IMR-90 (cell line): ENCODE measurements at regions not wholly inside any gene's neighbourhood (a gene's known extent, or its start where the extent isn't known, plus 50 kb on each side); places are given as distances from the start of the nearest gene placed in this dataset.

Experiments
- ATAC-seq: fragments of 200-7000 bp; cut with Tn5 transposase; 2 replicates; pipeline ENCODE4 v1.9.1; 2020; ENCODE audit warnings: low read depth, mild to moderate bottlenecking, moderate library complexity
- BruUV-seq: library from RNA; stranded (reverse); fragments of 400-500 nt; replicated peaks from 2 replicates; lab custom pipeline; 2021; lab: Mats Ljungman, UMichigan
- CTCF ChIA-PET: fragments of 300-600 bp; formaldehyde crosslinking; extraction: SDS; loops from one replicate; lab custom pipeline; 2021; ENCODE audit warnings: antibody characterized with exemption; lab: Yijun Ruan, JAX
- POLR2A ChIA-PET: fragments of 300-600 bp; sonication (Branson Sonifier 250); formaldehyde crosslinking; loops from one replicate; lab custom pipeline; 2022; ENCODE audit warnings: antibody characterized with exemption; ENCODE audit not compliant: unreplicated experiment; lab: Charles Lee
- DNase-seq: peaks from one replicate; pipeline ENCODE4 v3.0.0; 2013
- H2AFZ ChIP-seq: replicated peaks from 2 replicates; pipeline ENCODE3; 2013; ENCODE audit warnings: low read length, mild to moderate bottlenecking; ENCODE audit not compliant: poor library complexity
- H2AK5ac ChIP-seq: 2 replicates; pipeline ENCODE4 v1.6.1; 2013; ENCODE audit warnings: low read depth, low read length, inconsistent platforms
- H2AK9ac ChIP-seq: replicated peaks from 2 replicates; pipeline ENCODE3; 2013; ENCODE audit warnings: mild to moderate bottlenecking, low read depth, low read length, moderate library complexity; ENCODE audit not compliant: poor library complexity
- H2BK120ac ChIP-seq: 2 replicates; pipeline ENCODE4 v1.6.1; 2013; ENCODE audit warnings: low read depth, low read length, inconsistent platforms
- H2BK15ac ChIP-seq: 3 replicates; pipeline ENCODE4 v1.6.1; 2013; ENCODE audit warnings: low read depth, low read length, inconsistent platforms
- H2BK20ac ChIP-seq: 2 replicates; pipeline ENCODE4 v1.6.1; 2013; ENCODE audit warnings: low read depth, mild to moderate bottlenecking, inconsistent platforms, low read length, moderate library complexity
- H2BK5ac ChIP-seq: 2 replicates; pipeline ENCODE4 v1.6.1; 2013; ENCODE audit warnings: mild to moderate bottlenecking, low read depth, low read length, inconsistent platforms; ENCODE audit not compliant: poor library complexity, severe bottlenecking
- H3K14ac ChIP-seq: replicated peaks from 2 replicates; pipeline ENCODE4 v1.6.1; 2013; ENCODE audit warnings: low read depth, low read length, inconsistent platforms
- H3K18ac ChIP-seq: 2 replicates; pipeline ENCODE4 v1.6.1; 2013; ENCODE audit warnings: low read depth, low read length, control low read depth
- H3K23ac ChIP-seq: 2 replicates; pipeline ENCODE4 v1.6.1; 2013; ENCODE audit warnings: low read depth, low read length, inconsistent platforms
- H3K27ac ChIP-seq: 2 replicates; pipeline ENCODE4 v1.5.1; 2013; ENCODE audit warnings: mild to moderate bottlenecking, control low read depth, low read length; ENCODE audit not compliant: insufficient read depth
- H3K27me3 ChIP-seq: 2 replicates; pipeline ENCODE4 v1.6.1; 2013; ENCODE audit warnings: low read length; ENCODE audit not compliant: control insufficient read depth, insufficient read depth
- H3K36me3 ChIP-seq: 2 replicates; pipeline ENCODE4 v1.6.1; 2013; ENCODE audit warnings: low read length, mixed read lengths; ENCODE audit not compliant: control insufficient read depth, insufficient read depth
- H3K4ac ChIP-seq: 2 replicates; pipeline ENCODE4 v1.6.1; 2013; ENCODE audit warnings: low read depth, low read length, inconsistent platforms
- H3K4me1 ChIP-seq: 2 replicates; pipeline ENCODE4 v1.6.1; 2013; ENCODE audit warnings: low read length, mixed read lengths; ENCODE audit not compliant: control insufficient read depth, insufficient read depth
- H3K4me2 ChIP-seq: 2 replicates; pipeline ENCODE4 v1.6.1; 2013; ENCODE audit warnings: low read depth, mild to moderate bottlenecking, control low read depth, low read length, moderate library complexity
- H3K4me3 ChIP-seq: 2 replicates; pipeline ENCODE4 v1.5.1; 2013; ENCODE audit warnings: low read depth, mild to moderate bottlenecking, control low read depth, low read length, moderate library complexity; ENCODE audit not compliant: insufficient read depth
- H3K56ac ChIP-seq: 2 replicates; pipeline ENCODE4 v1.6.1; 2013; ENCODE audit warnings: low read length, inconsistent platforms; ENCODE audit not compliant: insufficient read depth; ENCODE audit errors: extremely low read depth
- H3K79me1 ChIP-seq, 2 experiments: 2 replicates each; pipeline ENCODE4 v1.6.1; 2013; ENCODE audit warnings: low read length in 2 of 2, inconsistent platforms in 1 of 2, low read depth in 1 of 2
- H3K9ac ChIP-seq: 2 replicates; pipeline ENCODE4 v1.6.1; 2013; ENCODE audit warnings: low read depth, low read length, control low read depth
- H3K9me1 ChIP-seq: 2 replicates; pipeline ENCODE4 v1.6.1; 2013; ENCODE audit warnings: low read length, inconsistent platforms; ENCODE audit not compliant: insufficient read depth
- H3K9me3 ChIP-seq: 2 replicates; pipeline ENCODE4 v1.6.1; 2013; ENCODE audit warnings: low read length; ENCODE audit not compliant: control insufficient read depth, insufficient read depth
- H4K20me1 ChIP-seq: 2 replicates; pipeline ENCODE4 v1.6.1; 2013; ENCODE audit warnings: low read length, inconsistent platforms; ENCODE audit not compliant: insufficient read depth
- H4K5ac ChIP-seq: 2 replicates; pipeline ENCODE4 v1.6.1; 2013; ENCODE audit warnings: mild to moderate bottlenecking, low read depth, low read length, control low read depth
- H4K8ac ChIP-seq, 2 experiments: 2 replicates each; pipeline ENCODE4 v1.6.1; 2013; ENCODE audit warnings: low read depth in 2 of 2, low read length in 2 of 2, control low read depth in 1 of 2, inconsistent platforms in 1 of 2
- H4K91ac ChIP-seq: 2 replicates; pipeline ENCODE4 v1.6.1; 2013; ENCODE audit warnings: low read depth, low read length, inconsistent platforms; ENCODE audit not compliant: insufficient read depth
- CHD1 ChIP-seq: IDR thresholded peaks from 2 replicates; pipeline ENCODE4 v1.6.1; 2012; ENCODE audit warnings: low read depth, low read length, improper control_type of control experiment
- FOS ChIP-seq: fragments of 150-350 bp; IDR thresholded peaks from 2 replicates; pipeline ENCODE4 v1.6.1; 2016; ENCODE audit warnings: low read depth, low read length
- MAZ ChIP-seq: IDR thresholded peaks from 2 replicates; pipeline ENCODE4 v1.6.1; 2012; ENCODE audit warnings: low read depth, mild to moderate bottlenecking, low read length, improper control_type of control experiment, moderate library complexity, borderline replicate concordance
- MXI1 ChIP-seq: IDR thresholded peaks from 2 replicates; pipeline ENCODE4 v1.6.1; 2012; ENCODE audit warnings: low read depth, mild to moderate bottlenecking, low read length, moderate library complexity, borderline replicate concordance
- NFE2L2 ChIP-seq: fragments of 150-350 bp; IDR thresholded peaks from 2 replicates; pipeline ENCODE4 v1.6.1; 2016; ENCODE audit warnings: low read depth, mild to moderate bottlenecking, low read length
- POLR2A ChIP-seq: IDR thresholded peaks from 2 replicates; pipeline ENCODE4 v1.6.1; 2012; ENCODE audit warnings: mild to moderate bottlenecking, low read depth, low read length
- RCOR1 ChIP-seq: IDR thresholded peaks from 2 replicates; pipeline ENCODE4 v1.6.1; 2012; ENCODE audit warnings: mild to moderate bottlenecking, low read length, improper control_type of control experiment; ENCODE audit not compliant: insufficient replicate concordance
- WGBS, 2 experiments: methylation state at CpG; one replicate each; pipeline versions ENCODE4 v1.1.5 to v1.1.7; 2013; ENCODE audit warnings: missing lambda C conversion rate in 2 of 2; ENCODE audit not compliant: insufficient read length in 1 of 2; ENCODE audit errors: extremely low coverage in 2 of 2; 5-methylcytosine and 5-hydroxymethylcytosine counted together
- dilution Hi-C: fragments of 300-500 bp; cut with HindIII; formaldehyde crosslinking; loops from one replicate; pipeline ENCODE4 v1.14.3; 2018; ENCODE audit warnings: low sequenced_read_pairs; ENCODE audit not compliant: unreplicated experiment
- in situ Hi-C: fragments of 300-500 bp; cut with MboI; formaldehyde crosslinking; loops from 3 replicates; pipeline ENCODE4 v1.14.3; 2019; ENCODE audit warnings: low sequenced_read_pairs, inconsistent platforms, mixed read lengths
- intact Hi-C: fragments of 100-400 bp; cut with micrococcal nuclease; formaldehyde crosslinking; loops from 2 replicates; pipeline ENCODE4 v1.10.0; 2022
- TF ChIP-seq, protein P1 (sequence below): fragments of 150-350 bp; IDR thresholded peaks from 2 replicates; pipeline ENCODE4 v1.6.1; 2016; ENCODE audit warnings: low read depth, mild to moderate bottlenecking, low read length, moderate library complexity, borderline replicate concordance

DNA sequence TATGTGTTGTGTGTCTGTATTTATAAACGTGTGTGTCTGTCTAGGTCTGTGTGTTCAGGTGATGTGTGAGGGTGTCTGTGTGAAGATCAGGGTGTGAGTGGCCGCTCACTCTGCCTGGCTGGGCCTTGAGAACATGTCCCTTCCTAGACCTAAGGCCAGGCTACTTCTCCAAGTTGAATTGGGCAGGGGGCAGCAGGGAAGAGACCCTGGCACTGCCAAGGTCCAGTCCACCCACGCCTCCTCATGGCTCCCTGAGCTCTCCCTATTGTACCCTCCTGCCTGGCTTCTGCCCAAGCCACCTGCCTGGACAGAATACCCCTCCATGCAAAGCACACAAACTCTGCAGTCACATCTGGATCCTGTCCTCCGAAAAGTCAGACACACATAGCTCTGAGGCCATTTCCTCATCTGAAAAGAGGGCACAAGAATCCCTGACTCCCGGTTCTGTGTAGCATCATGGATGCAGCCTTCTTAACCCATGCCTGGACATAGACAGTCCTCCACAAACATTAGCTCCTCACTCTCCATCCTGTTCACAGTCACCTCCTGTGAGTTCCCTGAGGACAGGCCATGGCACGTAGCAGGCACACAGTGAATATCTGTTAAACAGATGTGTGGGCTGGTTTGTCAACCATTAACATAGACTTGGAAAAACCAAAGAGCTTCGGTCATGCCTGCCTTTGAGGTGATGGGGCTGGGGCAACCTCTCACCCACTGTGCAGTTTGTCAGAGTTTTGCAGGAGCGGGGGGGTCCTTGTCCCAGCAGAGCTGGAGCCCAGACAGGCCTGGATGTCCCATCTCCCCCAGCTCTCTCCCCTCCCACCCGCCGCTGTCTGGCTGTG is 167.8 kb upstream of the MVB12B start (continued):
- no peak for TF ChIP-seq MXI1

DNA sequence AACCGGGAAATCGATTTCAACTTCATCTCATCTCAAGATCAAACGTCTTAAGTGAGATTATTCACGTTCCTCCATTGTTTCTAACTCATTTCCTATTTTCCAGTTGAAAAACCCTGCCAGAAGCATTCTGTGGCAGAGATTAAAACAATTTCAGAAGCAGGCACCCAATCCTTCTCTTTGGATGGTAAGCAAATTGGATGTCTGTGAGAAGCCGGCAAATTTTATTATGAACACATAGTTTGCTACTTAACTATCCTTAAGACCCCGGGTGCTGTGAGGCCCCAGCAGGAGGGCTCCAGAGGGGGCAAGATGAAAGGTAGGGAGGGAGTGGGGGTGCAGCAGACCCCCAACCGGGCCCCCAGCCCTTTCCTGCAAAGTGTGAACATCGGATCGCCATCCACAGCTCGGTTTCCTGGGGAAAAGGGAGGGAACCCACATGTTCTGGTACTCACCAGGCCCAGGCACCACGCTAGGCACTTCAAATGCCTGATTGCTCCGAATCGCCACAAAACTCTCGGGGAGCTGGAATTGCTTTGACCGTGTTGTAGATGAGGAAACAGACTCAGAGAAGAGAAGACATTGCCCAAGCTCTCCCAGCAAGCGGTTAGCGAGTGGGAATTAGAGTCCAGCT is 167.1 kb upstream of the MVB12B start:
- no TSS peak for BruUV-seq
- no peaks in the 10 kb centered on the region for H4K20me1 ChIP-seq
- peaks cover 23% of the 10 kb centered on the region; the same call in 1 of the 2 replicates for H3K27me3 ChIP-seq
- no peak overlapping the region for H4K5ac ChIP-seq
- ChIA-PET POLR2A (no interaction called here), CTCF (interaction anchor here (1.4 kb wide), 1 partner anchor 16 kb away, joined by 3 read pairs; no protein-coding TSS in a partner anchor)
- no peak overlapping the region for H3K23ac ChIP-seq
- H3K27ac ChIP-seq: no peak overlapping the region
- DNase-seq: no peak
- no peak overlapping the region for H3K14ac ChIP-seq
- no peaks in the 10 kb centered on the region for H3K9me1 ChIP-seq
- H3K4ac ChIP-seq: no peak overlapping the region
- H3K79me1 ChIP-seq: no peaks in the 10 kb centered on the region
- H2BK120ac ChIP-seq: no peak overlapping the region
- no peaks in the 10 kb centered on the region for H3K4me1 ChIP-seq
- H3K36me3 ChIP-seq: no peaks in the 10 kb centered on the region
- no peak overlapping the region for H3K9ac ChIP-seq
- no peak overlapping the region for H3K56ac ChIP-seq
- H2BK20ac ChIP-seq: no peak overlapping the region
- no peak overlapping the region for H3K4me3 ChIP-seq
- H2BK5ac ChIP-seq: no peak overlapping the region
- no peak overlapping the region for H3K4me2 ChIP-seq
- no peak overlapping the region for H2AK9ac ChIP-seq
- no peak overlapping the region for H2AK5ac ChIP-seq
- H4K8ac ChIP-seq: no peak overlapping the region
- H4K91ac ChIP-seq: no peak overlapping the region
- WGBS, 2 experiments: 29% methylated on average over 5 of the region's 17 CpGs; no CpG with 5 or more reads in 1 of the 2 experiments
- dilution Hi-C loops (no loop called here), intact Hi-C loops (no loop called here), in situ Hi-C loops (no loop called here)
- no peak for ATAC-seq
- H3K18ac ChIP-seq: no peak overlapping the region
- H3K9me3 ChIP-seq: no peaks in the 10 kb centered on the region
- no peak overlapping the region for H2AFZ ChIP-seq
- H2BK15ac ChIP-seq: no peak overlapping the region
- TF ChIP-seq, protein P1, sequence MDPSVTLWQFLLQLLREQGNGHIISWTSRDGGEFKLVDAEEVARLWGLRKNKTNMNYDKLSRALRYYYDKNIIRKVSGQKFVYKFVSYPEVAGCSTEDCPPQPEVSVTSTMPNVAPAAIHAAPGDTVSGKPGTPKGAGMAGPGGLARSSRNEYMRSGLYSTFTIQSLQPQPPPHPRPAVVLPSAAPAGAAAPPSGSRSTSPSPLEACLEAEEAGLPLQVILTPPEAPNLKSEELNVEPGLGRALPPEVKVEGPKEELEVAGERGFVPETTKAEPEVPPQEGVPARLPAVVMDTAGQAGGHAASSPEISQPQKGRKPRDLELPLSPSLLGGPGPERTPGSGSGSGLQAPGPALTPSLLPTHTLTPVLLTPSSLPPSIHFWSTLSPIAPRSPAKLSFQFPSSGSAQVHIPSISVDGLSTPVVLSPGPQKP: no peak
- TF ChIP-seq MAZ (no peak), CHD1 (no peak), RCOR1 (no peak), NFE2L2 (no peak), POLR2A (no peak), FOS (no peak), MXI1 (no peak)
